Prostate gland (tissue), 2 donors: ENCODE measurements at regions not wholly inside any gene's neighbourhood (a gene's known extent, or its start where the extent isn't known, plus 50 kb on each side); places are given as distances from the start of the nearest gene placed in this dataset.

Experiments used
- DNase-seq: peaks from one replicate; pipeline ENCODE4 v3.0.0-alpha.2; 2019; ENCODE audit warnings: low spot score
- H3K27ac ChIP-seq, 2 donors: fragments of 200-600 bp; sonication (generic); 2 replicates each; pipeline ENCODE4 v1.5.1; 2017 to 2019
- H3K27me3 ChIP-seq: fragments of 200-600 bp; sonication (generic); replicated peaks from 2 replicates; pipeline ENCODE4 v1.5.1; 2019; ENCODE audit not compliant: insufficient read depth
- H3K36me3 ChIP-seq, 2 donors: fragments of 200-600 bp; sonication (generic); 1 replicate in 1 of 2; 2 replicates in 1 of 2; pipeline versions ENCODE4 v1.5.1 to v1.8.1; 2017 to 2019
- H3K4me1 ChIP-seq: fragments of 200-600 bp; sonication (generic); replicated peaks from 2 replicates; pipeline ENCODE4 v1.5.1; 2019
- H3K4me3 ChIP-seq, 2 donors: fragments of 200-600 bp; sonication (generic); 2 replicates each; pipeline ENCODE4 v1.5.1; 2017 to 2019
- H3K9me3 ChIP-seq: fragments of 200-600 bp; sonication (generic); 2 replicates; pipeline ENCODE4 v1.5.1; 2017
- POLR2A ChIP-seq: fragments of 450-650 bp; IDR thresholded peaks from one replicate; pipeline ENCODE4 v1.6.1; 2016; ENCODE audit warnings: antibody characterized with exemption, mild to moderate bottlenecking
- POLR2AphosphoS5 ChIP-seq: sonication (generic); formaldehyde crosslinking; IDR thresholded peaks from one replicate; pipeline ENCODE4 v1.6.1; 2017; ENCODE audit warnings: antibody characterized with exemption
- WGBS: methylation state at CpG from one replicate; pipeline ENCODE4 v1.1.5; 2018; 5-methylcytosine and 5-hydroxymethylcytosine counted together
- intact Hi-C: fragments of 100-400 bp; cut with DNase I; formaldehyde crosslinking; loops from one replicate; pipeline ENCODE4 v1.14.2; 2022
- TF ChIP-seq, protein P1 (sequence below), 4 experiments: fragments of 200-600 bp in 2 of 4; fragments of 450-650 bp in 2 of 4; sonication (generic) in 2 of 4; IDR thresholded peaks; 1 replicate in 3 of 4; 2 replicates in 1 of 4; pipeline ENCODE4 v1.5.1; 2016 to 2019; ENCODE audit warnings: antibody characterized with exemption in 4 of 4, mild to moderate bottlenecking in 2 of 4, moderate library complexity in 2 of 4

DNA sequence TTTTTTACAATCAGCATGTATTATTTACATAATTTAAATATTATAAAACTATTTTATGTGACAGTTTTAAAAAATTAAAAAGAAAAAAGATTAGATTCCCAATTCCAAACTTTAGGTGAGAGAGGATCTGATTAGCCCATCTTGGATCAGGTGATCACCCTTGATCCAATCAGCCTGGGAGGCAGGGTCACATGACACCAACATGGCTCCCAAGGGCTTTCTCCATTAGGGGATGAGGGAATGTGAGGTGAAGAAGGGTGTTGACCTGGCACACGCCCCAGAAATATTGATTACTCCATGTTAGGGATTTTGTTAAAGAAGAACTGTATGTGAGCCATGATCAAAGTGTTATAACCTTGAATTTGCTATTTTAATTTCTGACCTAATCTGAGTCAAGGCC is 225.4 kb downstream of the RBM19 start:
- Histone ChIP-seq H3K36me3 (no peaks in the 10 kb centered on the region), H3K27ac (no peak overlapping the region), H3K9me3 (no peaks in the 10 kb centered on the region), H3K27me3 (no peaks in the 10 kb centered on the region), H3K4me1 (no peaks in the 10 kb centered on the region), H3K4me3 (no peak overlapping the region)
- DNase-seq, result no peak
- intact Hi-C loops, result no loop called here
- 88% methylated on average over 1 of the region's 1 CpG for WGBS
- TF ChIP-seq POLR2AphosphoS5 (no peak), POLR2A (no peak)
- TF ChIP-seq, protein P1, sequence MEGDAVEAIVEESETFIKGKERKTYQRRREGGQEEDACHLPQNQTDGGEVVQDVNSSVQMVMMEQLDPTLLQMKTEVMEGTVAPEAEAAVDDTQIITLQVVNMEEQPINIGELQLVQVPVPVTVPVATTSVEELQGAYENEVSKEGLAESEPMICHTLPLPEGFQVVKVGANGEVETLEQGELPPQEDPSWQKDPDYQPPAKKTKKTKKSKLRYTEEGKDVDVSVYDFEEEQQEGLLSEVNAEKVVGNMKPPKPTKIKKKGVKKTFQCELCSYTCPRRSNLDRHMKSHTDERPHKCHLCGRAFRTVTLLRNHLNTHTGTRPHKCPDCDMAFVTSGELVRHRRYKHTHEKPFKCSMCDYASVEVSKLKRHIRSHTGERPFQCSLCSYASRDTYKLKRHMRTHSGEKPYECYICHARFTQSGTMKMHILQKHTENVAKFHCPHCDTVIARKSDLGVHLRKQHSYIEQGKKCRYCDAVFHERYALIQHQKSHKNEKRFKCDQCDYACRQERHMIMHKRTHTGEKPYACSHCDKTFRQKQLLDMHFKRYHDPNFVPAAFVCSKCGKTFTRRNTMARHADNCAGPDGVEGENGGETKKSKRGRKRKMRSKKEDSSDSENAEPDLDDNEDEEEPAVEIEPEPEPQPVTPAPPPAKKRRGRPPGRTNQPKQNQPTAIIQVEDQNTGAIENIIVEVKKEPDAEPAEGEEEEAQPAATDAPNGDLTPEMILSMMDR (IDR thresholded peaks at IDR 0.05), result no peak

DNA sequence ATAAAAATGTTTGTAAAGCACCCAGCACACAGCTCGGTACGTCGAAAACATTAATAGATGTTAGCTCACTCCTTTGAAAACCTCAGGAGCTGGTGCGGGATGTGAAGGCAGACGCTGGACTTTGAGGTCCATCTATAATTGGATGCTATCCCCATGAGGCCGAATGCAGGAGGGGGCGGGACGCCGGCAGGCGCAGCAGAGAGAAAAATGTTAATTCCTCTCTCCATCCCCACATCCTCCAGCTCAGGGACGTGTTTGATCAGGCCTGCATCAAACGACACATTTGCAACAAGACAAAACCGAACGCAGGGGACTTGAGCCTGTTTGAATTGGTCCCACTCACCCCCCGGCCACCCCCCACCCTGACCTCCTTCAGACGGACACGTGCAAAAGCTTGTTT is 231.0 kb downstream of the RBM19 start:
- Histone ChIP-seq H3K36me3 (no peaks in the 10 kb centered on the region), H3K27me3 (no peaks in the 10 kb centered on the region), H3K4me3 (no peak overlapping the region), H3K9me3 (no peaks in the 10 kb centered on the region), H3K27ac (no peak overlapping the region), H3K4me1 (no peaks in the 10 kb centered on the region)
- DNase-seq, result no peak
- TF ChIP-seq, protein P1 (IDR thresholded peaks at IDR 0.05), result no peak
- TF ChIP-seq POLR2AphosphoS5, result no peak
- no peak for TF ChIP-seq POLR2A
- 6% methylated on average over 17 of the region's 17 CpGs for WGBS
- intact Hi-C loops, result no loop called here

DNA sequence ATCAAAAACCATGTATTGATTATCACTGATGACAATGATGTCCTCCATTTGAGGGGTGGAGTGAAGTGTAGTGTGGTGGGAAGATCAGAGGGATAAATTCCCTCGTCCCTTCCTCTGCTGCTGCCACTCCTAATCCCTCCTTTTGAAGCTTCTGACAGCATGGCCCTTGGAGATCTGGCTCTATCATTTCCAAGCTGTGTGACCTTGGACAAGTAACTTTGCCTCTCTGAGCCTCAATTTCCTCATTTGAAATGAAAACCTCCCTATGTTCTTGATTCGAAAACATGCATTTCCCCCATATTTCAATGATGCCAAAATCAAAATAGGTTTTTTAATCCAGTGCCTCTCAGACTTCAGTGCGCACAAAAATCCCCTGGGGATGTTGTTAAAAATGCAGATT is 231.6 kb downstream of the RBM19 start:
- DNase-seq, result no peak
- TF ChIP-seq POLR2AphosphoS5, result no peak
- TF ChIP-seq POLR2A, result no peak
- TF ChIP-seq, protein P1 (IDR thresholded peaks at IDR 0.05), result no peak
- no peak overlapping the region for H3K27ac ChIP-seq
- no peak overlapping the region for H3K4me3 ChIP-seq
- 91% methylated on average over 3 of the region's 3 CpGs for WGBS
- no peaks in the 10 kb centered on the region for H3K27me3 ChIP-seq
- no peaks in the 10 kb centered on the region for H3K4me1 ChIP-seq
- no peaks in the 10 kb centered on the region for H3K9me3 ChIP-seq
- intact Hi-C loops, result no loop called here
- H3K36me3 ChIP-seq, result no peaks in the 10 kb centered on the region

DNA sequence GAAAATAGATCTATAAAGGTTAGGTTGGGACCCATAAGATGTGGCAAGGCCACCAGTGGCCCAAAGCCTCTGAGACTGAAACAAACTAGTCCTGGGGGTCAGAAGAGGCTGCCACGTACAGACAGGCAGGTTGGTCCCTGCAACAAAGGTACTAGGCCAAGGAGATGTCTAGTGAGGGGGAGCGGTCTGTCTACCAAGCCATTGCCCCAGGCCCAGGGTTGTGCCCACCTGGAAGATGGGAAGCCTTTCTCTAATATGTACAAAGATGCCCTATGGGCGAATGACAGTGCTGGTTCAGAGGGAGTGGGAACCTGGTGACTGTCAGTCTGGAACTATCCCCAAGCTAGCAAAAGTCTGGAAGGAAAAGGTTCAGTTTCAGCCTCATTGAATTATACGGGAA is 233.2 kb downstream of the RBM19 start:
- intact Hi-C loops, result no loop called here
- Histone ChIP-seq H3K9me3 (no peaks in the 10 kb centered on the region), H3K27ac (no peak overlapping the region), H3K4me3 (no peak overlapping the region), H3K4me1 (no peaks in the 10 kb centered on the region), H3K36me3 (no peaks in the 10 kb centered on the region), H3K27me3 (no peaks in the 10 kb centered on the region)
- 73% methylated on average over 4 of the region's 4 CpGs for WGBS
- TF ChIP-seq POLR2AphosphoS5, result no peak
- TF ChIP-seq, protein P1 (IDR thresholded peaks at IDR 0.05), result no peak
- no peak for DNase-seq

DNA sequence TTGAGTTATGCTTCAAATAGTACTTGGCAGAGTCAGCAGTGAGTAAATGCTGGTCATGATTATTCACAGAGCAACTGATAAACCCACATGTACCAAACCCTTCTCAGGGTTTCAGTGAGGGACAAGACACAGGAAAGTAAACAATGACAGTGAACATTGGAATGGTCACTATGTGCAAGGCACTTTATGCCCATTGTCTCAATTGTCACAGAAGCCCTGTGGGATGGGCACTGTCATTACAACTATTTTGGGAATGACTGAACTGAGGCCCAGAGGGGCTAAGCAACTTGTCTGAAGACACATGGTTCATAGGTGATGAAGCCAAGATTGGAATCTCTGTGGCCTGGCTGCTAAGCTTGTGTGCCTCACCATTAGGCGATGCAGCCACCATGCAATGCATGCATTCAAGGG is 238.5 kb downstream of the RBM19 start:
- Histone ChIP-seq H3K4me1 (no peaks in the 10 kb centered on the region), H3K27me3 (peaks cover 6% of the 10 kb centered on the region), H3K27ac (no peak overlapping the region), H3K36me3 (no peaks in the 10 kb centered on the region), H3K4me3 (no peak overlapping the region), H3K9me3 (no peaks in the 10 kb centered on the region)
- 100% methylated on average over 1 of the region's 1 CpG for WGBS
- no peak for DNase-seq
- TF ChIP-seq, protein P1 (IDR thresholded peaks at IDR 0.05), result no peak
- TF ChIP-seq POLR2A (no peak), POLR2AphosphoS5 (no peak)
- intact Hi-C loops, result no loop called here
